Nephron progenitor cell (in vitro differentiated cells): ENCODE measurements at regions not wholly inside any gene's neighbourhood (a gene's known extent, or its start where the extent isn't known, plus 50 kb on each side); places are given as distances from the start of the nearest gene placed in this dataset.

Experiments used
- DNase-seq: peaks from one replicate; pipeline ENCODE4 v3.0.0; 2021
- H3K27ac Mint-ChIP-seq: 2 replicates; pipeline ENCODE4 v1.8.0; 2021; ENCODE audit warnings: mild to moderate bottlenecking, moderate library complexity, mixed read lengths
- H3K27me3 Mint-ChIP-seq: 2 replicates; pipeline ENCODE4 v1.8.0; 2021; ENCODE audit warnings: mild to moderate bottlenecking, low read depth, mixed read lengths; ENCODE audit not compliant: poor library complexity
- H3K36me3 Mint-ChIP-seq: 2 replicates; pipeline ENCODE4 v1.8.0; 2021; ENCODE audit warnings: low read depth, mixed read lengths
- H3K4me1 Mint-ChIP-seq: 2 replicates; pipeline ENCODE4 v1.8.0; 2021; ENCODE audit warnings: mixed read lengths
- H3K4me3 Mint-ChIP-seq: 2 replicates; pipeline ENCODE4 v1.8.0; 2021; ENCODE audit warnings: mild to moderate bottlenecking, moderate library complexity, mixed read lengths
- H3K9me3 Mint-ChIP-seq: 2 replicates; pipeline ENCODE4 v1.8.0; 2021; ENCODE audit warnings: mild to moderate bottlenecking, moderate library complexity, mixed read lengths
- CTCF ChIP-seq: fragments of 200-600 bp; sonication (generic); IDR thresholded peaks from 2 replicates; pipeline ENCODE4 v1.5.0; 2021; ENCODE audit warnings: antibody characterized with exemption

- no peaks in the 10 kb centered on the region for H3K36me3 Mint-ChIP-seq
- H3K27me3 Mint-ChIP-seq, result peaks cover 16% of the 10 kb centered on the region
- no peak for DNase-seq
- H3K4me3 Mint-ChIP-seq, result no peak overlapping the region
- H3K4me1 Mint-ChIP-seq, result peaks cover 8% of the 10 kb centered on the region
- H3K9me3 Mint-ChIP-seq, result no peaks in the 10 kb centered on the region
- TF ChIP-seq CTCF, result no peak
- no peak overlapping the region for H3K27ac Mint-ChIP-seq
These were observed 664.4 kb upstream of the HS6ST1 start for GRCh38 chr2:128983094-128983493.

DNA sequence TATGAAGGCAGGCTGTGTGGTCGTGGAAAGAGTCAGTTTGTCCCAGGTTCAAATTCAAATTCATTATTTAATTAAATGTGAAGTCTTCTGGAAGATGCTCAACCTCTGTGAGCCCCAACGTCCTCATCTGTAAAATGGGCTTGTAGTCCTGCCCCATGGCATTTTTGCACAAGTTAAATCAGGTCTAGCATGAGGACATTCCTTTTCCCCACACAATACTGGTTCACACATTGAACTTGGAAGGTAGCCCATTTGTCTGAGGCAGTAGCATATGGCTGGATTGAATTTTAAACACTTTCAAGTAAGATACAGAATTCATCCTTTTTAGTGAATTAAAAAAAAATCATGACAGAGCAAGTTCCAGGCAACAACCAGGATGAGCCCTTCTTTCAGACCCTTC, 665.4 kb upstream of the HS6ST1 start:
- Mint-ChIP-seq H3K4me1 (no peaks in the 10 kb centered on the region), H3K4me3 (no peak overlapping the region), H3K36me3 (no peaks in the 10 kb centered on the region)

GRCh38 chr2:128984855-128985254, 666.2 kb upstream of the HS6ST1 start:
- no peak overlapping the region for H3K4me3 Mint-ChIP-seq
- H3K9me3 Mint-ChIP-seq, result no peaks in the 10 kb centered on the region
- no peak for TF ChIP-seq CTCF
- H3K4me1 Mint-ChIP-seq, result no peaks in the 10 kb centered on the region
- no peak for DNase-seq
- no peak overlapping the region for H3K27ac Mint-ChIP-seq
- peaks cover 21% of the 10 kb centered on the region for H3K27me3 Mint-ChIP-seq
- H3K36me3 Mint-ChIP-seq, result no peaks in the 10 kb centered on the region

More for the DNA sequence above, 665.4 kb upstream of the HS6ST1 start:
- no peak for TF ChIP-seq CTCF
- DNase-seq, result no peak
- H3K27ac Mint-ChIP-seq, result no peak overlapping the region
- H3K27me3 Mint-ChIP-seq, result peaks cover 21% of the 10 kb centered on the region
- no peaks in the 10 kb centered on the region for H3K9me3 Mint-ChIP-seq

GRCh38 chr2:128986026-128986715, 667.5 kb upstream of the HS6ST1 start:
- TF ChIP-seq CTCF, result no peak

DNA sequence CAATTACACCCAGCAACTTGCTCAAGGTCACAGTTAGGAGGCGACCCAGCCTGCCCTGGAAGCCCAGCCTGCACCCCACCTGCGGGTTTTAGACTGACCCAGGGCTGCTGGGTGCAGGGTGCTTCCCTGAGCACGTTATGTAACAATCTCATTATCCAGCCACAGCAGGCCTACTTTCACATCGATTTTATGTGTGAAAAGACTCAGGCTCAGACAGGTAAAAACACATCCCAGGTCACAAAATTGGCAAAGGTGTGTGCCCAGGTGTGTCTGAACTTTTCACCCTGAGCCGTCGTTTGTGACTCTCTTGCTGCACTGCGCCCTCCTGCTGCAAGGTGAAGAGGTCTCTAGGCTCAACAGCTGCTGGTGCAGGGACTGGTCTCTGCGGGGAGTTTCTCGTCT, 668.2 kb upstream of the HS6ST1 start:
- no peaks in the 10 kb centered on the region for H3K36me3 Mint-ChIP-seq
- no peaks in the 10 kb centered on the region for H3K4me1 Mint-ChIP-seq
- H3K27me3 Mint-ChIP-seq, result peaks cover 13% of the 10 kb centered on the region
- peaks cover 5% of the 10 kb centered on the region for H3K9me3 Mint-ChIP-seq
- no peak overlapping the region for H3K27ac Mint-ChIP-seq
- DNase-seq, result no peak
- no peak overlapping the region for H3K4me3 Mint-ChIP-seq
- no peak for TF ChIP-seq CTCF

More at GRCh38 chr2:128986026-128986715, 667.5 kb upstream of the HS6ST1 start:
- Mint-ChIP-seq H3K9me3 (peaks cover under 1% of the 10 kb centered on the region), H3K4me3 (no peak overlapping the region), H3K4me1 (no peaks in the 10 kb centered on the region), H3K27me3 (peaks cover 20% of the 10 kb centered on the region), H3K36me3 (no peaks in the 10 kb centered on the region), H3K27ac (peak overlapping the region; percentile 36)
- no peak for DNase-seq

GRCh38 chr2:128988326-128988725, 669.7 kb upstream of the HS6ST1 start:
- H3K9me3 Mint-ChIP-seq, result peaks cover 5% of the 10 kb centered on the region
- no peaks in the 10 kb centered on the region for H3K4me1 Mint-ChIP-seq
- peaks cover 9% of the 10 kb centered on the region for H3K27me3 Mint-ChIP-seq
- H3K27ac Mint-ChIP-seq, result no peak overlapping the region
- H3K4me3 Mint-ChIP-seq, result no peak overlapping the region
- no peak for TF ChIP-seq CTCF
- DNase-seq, result no peak
- no peaks in the 10 kb centered on the region for H3K36me3 Mint-ChIP-seq
